HUES64 (cell line): ENCODE measurements at regions not wholly inside any gene's neighbourhood (a gene's known extent, or its start where the extent isn't known, plus 50 kb on each side); places are given as distances from the start of the nearest gene placed in this dataset.
"Not testable (repeated sequence)": the region's sequence is repeated elsewhere in the genome, so short reads cannot be mapped to it uniquely, and the experiment has no call there.

Experiments used
- H3K27ac ChIP-seq: 2 replicates; pipeline ENCODE4 v1.7.0; 2013; ENCODE audit warnings: low read depth, low read length, inconsistent platforms
- H3K27me3 ChIP-seq: 2 replicates; pipeline ENCODE4 v1.6.1; 2013; ENCODE audit warnings: mild to moderate bottlenecking, low read length; ENCODE audit not compliant: insufficient read depth
- H3K36me3 ChIP-seq: 2 replicates; pipeline ENCODE4 v1.6.1; 2013; ENCODE audit warnings: mild to moderate bottlenecking, low read length; ENCODE audit not compliant: insufficient read depth
- H3K4me1 ChIP-seq: 2 replicates; pipeline ENCODE4 v1.6.1; 2013; ENCODE audit warnings: mild to moderate bottlenecking, low read length, moderate library complexity; ENCODE audit not compliant: insufficient read depth
- H3K4me3 ChIP-seq: 2 replicates; pipeline ENCODE4 v1.5.1; 2013; ENCODE audit warnings: mild to moderate bottlenecking, low read length, moderate library complexity
- H3K9ac ChIP-seq: 2 replicates; pipeline ENCODE4 v1.6.1; 2013; ENCODE audit warnings: mild to moderate bottlenecking, low read depth, low read length
- H3K9me3 ChIP-seq: 2 replicates; pipeline ENCODE4 v1.6.1; 2013; ENCODE audit warnings: low read depth, low read length; ENCODE audit not compliant: insufficient read depth
- WGBS: fragments of 150-250, 120-280 bp; methylation state at CpG from one replicate; pipeline ENCODE4 v1.1.7; 2013; ENCODE audit warnings: missing lambda C conversion rate; 5-methylcytosine and 5-hydroxymethylcytosine counted together

- Histone ChIP-seq H3K4me1 (no peaks in the 10 kb centered on the region), H3K36me3 (no peaks in the 10 kb centered on the region), H3K9ac (no peak overlapping the region), H3K27ac (no peak overlapping the region), H3K9me3 (no peaks in the 10 kb centered on the region), H3K4me3 (no peak overlapping the region), H3K27me3 (no peaks in the 10 kb centered on the region)
- WGBS = 94% methylated on average over 9 of the region's 9 CpGs
Observed at GRCh38 chr6:137399881-137400443, 94.2 kb downstream of the OLIG3 start.

DNA sequence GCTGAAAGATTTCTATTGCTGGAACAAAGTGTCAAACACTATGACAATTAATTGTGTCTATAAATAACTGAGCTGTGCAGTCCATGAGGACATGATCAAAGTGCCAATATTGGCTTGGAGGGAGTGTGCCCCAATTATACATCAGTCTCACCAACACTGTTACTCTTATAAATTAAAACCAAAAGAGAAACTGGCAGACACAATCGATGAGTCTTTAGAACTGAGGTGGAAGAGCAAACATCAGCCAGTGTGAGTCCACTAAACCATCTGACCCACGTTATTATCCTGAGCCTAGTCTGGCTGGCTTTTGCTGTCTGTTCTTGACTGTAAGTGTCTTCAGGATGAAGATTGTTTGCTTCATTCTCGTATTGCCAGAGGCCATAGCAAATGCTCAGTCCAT, 98.9 kb downstream of the OLIG3 start:
- H3K27me3 ChIP-seq = peaks cover 9% of the 10 kb centered on the region; the same call in 1 of the 2 replicates
- no peaks in the 10 kb centered on the region for H3K36me3 ChIP-seq
- H3K4me1 ChIP-seq = no peaks in the 10 kb centered on the region
- no peak overlapping the region for H3K9ac ChIP-seq
- H3K9me3 ChIP-seq = no peaks in the 10 kb centered on the region
- no peak overlapping the region for H3K27ac ChIP-seq
- 87% methylated on average over 3 of the region's 3 CpGs for WGBS
- H3K4me3 ChIP-seq = no peak overlapping the region

DNA sequence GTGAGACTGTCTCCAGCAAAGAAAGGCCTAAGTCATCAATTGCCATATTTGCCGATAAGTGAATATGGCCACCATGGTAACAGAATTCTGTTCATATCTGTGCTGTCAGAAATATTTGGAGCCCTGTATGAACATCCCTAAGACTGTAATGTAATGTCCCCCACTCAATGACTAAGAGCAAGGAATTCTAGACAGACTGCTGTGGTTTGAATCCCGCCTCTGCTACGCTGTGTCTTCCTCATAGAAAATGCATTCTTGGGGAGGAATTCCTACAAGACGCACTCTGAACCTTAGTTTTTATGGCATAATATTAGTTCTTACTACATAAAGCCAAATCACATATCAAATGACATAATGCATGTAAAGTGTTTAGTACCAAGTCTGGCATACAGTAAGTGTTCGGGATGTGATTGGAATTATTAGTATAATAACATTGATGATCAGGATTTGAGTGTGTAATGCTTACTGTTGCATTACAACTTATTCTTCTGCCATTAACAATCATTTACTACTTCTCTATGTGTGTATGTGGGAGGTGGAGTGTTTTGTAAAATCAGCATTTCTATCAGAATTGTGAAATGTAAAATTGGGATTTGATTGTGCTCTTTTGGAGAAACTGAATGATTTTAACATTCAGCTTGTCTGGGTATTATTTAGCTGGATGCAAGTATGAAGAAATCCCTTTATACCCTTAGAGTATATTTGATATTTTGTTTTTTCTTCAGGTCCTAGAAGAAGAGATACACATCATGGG, 103.0 kb downstream of the OLIG3 start:
- 100% methylated on average over 4 of the region's 5 CpGs for WGBS
- Histone ChIP-seq H3K4me1 (no peaks in the 10 kb centered on the region), H3K27me3 (peaks cover 49% of the 10 kb centered on the region), H3K36me3 (no peaks in the 10 kb centered on the region), H3K9ac (no peak overlapping the region), H3K4me3 (no peak overlapping the region), H3K27ac (no peak overlapping the region), H3K9me3 (no peaks in the 10 kb centered on the region)

DNA sequence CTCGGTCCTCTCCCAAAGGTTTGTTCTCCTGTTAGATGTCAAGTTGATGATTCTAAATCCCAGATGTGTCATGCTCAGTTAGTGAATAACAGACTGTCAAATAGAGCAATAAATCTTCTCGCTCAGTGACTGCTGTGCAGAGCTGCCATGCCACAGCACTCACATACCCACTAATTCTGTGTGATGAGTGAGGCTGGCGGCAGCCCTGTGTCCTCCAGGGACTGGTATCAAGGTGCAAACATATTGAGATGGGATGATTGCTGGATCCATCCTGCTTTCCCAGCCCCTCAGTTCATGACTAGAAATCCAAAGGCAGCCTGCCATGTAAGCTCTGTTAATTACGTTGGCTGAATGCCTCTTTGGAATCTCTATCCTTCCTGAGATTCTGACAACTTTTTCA, 103.9 kb downstream of the OLIG3 start:
- Histone ChIP-seq H3K27me3 (peaks cover 58% of the 10 kb centered on the region), H3K27ac (no peak overlapping the region), H3K4me1 (no peaks in the 10 kb centered on the region), H3K9me3 (no peaks in the 10 kb centered on the region), H3K36me3 (no peaks in the 10 kb centered on the region), H3K4me3 (no peak overlapping the region), H3K9ac (no peak overlapping the region)
- WGBS = 94% methylated on average over 3 of the region's 4 CpGs

GRCh38 chr6:137389150-137389704, 105.0 kb downstream of the OLIG3 start:
- H3K9ac ChIP-seq = no peak overlapping the region
- no peaks in the 10 kb centered on the region for H3K4me1 ChIP-seq
- H3K27me3 ChIP-seq = peaks cover 68% of the 10 kb centered on the region
- H3K27ac ChIP-seq = no peak overlapping the region
- no peaks in the 10 kb centered on the region for H3K36me3 ChIP-seq
- no peaks in the 10 kb centered on the region for H3K9me3 ChIP-seq
- 70% methylated on average over 6 of the region's 6 CpGs for WGBS
- no peak overlapping the region for H3K4me3 ChIP-seq

DNA sequence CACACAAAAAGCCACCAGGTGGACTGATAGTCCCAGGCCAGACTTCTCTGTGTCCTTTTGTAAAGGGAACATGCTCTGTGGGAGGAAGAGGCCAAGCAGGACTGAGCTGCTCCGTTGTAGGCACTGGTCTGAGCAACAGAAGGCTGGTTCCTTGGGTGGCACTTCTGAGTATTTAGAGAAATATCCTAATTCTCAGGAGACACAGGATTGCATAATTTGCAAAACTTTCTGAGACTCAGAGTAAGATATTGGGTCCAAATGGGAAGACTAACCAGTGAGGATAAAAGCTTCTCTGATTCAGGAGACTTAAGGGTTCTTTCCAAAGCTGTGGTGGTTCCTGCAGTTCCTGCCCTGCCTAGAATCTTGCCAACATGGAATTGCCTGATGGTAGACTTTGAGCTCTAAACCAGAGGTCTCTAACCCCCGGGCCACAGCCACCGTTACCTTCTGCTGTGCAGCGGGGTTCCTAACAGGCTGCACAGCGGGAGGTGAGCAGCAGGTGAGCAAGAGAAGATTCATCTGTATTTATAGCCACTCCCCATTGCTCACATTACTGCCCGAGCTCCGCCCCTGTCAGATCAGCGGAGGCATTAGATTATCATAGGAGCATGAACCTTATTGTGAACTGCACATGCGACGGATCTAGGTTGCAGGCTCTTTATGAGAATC, 107.0 kb downstream of the OLIG3 start:
- Histone ChIP-seq H3K9me3 (no peaks in the 10 kb centered on the region), H3K4me1 (no peaks in the 10 kb centered on the region), H3K27me3 (peaks cover 71% of the 10 kb centered on the region), H3K9ac (no peak overlapping the region), H3K27ac (no peak overlapping the region), H3K4me3 (no peak overlapping the region), H3K36me3 (no peaks in the 10 kb centered on the region)
- 59% methylated on average over 10 of the region's 10 CpGs for WGBS

DNA sequence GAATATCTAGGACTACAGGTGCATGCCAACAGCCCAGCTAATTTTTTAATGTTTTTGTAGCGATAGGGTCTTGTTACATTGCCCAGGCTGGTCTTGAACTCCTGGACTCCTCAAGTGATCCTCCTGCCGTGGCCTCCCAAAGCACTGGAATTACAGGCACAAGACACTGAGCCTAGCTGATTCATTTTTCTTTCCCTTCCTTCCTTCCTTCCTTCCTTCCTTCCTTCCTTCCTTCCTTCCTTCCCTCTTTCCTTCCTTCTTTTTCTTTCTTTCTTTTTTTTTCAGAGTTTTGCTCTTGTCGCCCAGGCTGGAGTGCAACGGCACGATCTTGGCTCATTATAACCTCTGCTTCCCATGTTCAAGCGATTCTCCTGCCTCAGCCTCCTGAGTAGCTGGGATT, 110.9 kb downstream of the OLIG3 start:
- peaks cover 44% of the 10 kb centered on the region for H3K27me3 ChIP-seq
- not testable (repeated sequence) for H3K27ac ChIP-seq

DNA sequence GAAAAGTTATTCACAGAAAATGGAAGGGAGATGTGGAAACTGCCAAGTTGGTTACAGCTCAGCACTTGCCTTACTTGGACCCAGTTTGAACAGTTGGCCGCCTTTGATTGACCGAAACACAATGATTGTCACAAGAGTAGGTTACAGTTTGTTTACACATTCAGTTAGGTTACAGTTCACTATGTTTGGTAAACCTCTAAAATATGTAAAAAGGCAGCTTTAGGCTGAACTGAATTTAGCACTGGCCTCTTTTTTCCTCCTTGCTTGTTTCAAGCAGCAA, 116.2 kb downstream of the OLIG3 start:
- no peak overlapping the region for H3K9ac ChIP-seq
- no peaks in the 10 kb centered on the region for H3K36me3 ChIP-seq
- WGBS = 93% methylated on average over 2 of the region's 2 CpGs
- H3K4me1 ChIP-seq = no peaks in the 10 kb centered on the region
- H3K4me3 ChIP-seq = no peak overlapping the region
- H3K27ac ChIP-seq = no peak overlapping the region
- H3K9me3 ChIP-seq = no peaks in the 10 kb centered on the region
- 0 out of 2 replicates have a peak, but pooled peaks cover 3% of the 10 kb centered on the region for H3K27me3 ChIP-seq

More for the DNA sequence above, 110.9 kb downstream of the OLIG3 start:
- H3K9ac ChIP-seq, H3K9me3 ChIP-seq, H3K4me3 ChIP-seq, H3K4me1 ChIP-seq, H3K36me3 ChIP-seq: not testable (repeated sequence)
- 96% methylated on average over 6 of the region's 6 CpGs for WGBS

DNA sequence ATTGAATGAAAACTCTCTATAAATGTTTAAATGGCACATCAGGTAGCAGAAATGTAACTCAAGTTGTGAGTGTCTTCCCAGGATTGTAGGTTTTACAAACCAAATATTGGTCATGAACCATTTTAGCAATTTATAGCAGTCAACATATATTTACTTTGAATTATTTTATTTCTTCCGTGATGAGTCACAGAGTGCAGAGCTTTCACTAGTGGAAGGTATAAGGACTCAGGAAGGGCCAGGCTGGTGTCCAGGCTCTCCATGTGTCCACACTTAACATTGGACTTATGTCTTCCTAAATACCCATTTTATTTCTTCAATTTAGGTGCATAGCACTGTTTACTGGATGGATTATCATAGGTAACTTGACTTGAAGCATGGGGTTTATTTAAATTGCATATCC, 120.9 kb downstream of the OLIG3 start:
- Histone ChIP-seq H3K36me3 (no peaks in the 10 kb centered on the region), H3K4me3 (no peak overlapping the region), H3K27me3 (no peaks in the 10 kb centered on the region), H3K27ac (no peak overlapping the region), H3K9ac (no peak overlapping the region), H3K4me1 (peaks cover 11% of the 10 kb centered on the region), H3K9me3 (no peaks in the 10 kb centered on the region)
- 100% methylated on average over 1 of the region's 1 CpG for WGBS

- Histone ChIP-seq H3K27ac (no peak overlapping the region), H3K4me3 (no peak overlapping the region), H3K4me1 (peaks cover 11% of the 10 kb centered on the region), H3K9ac (no peak overlapping the region), H3K9me3 (no peaks in the 10 kb centered on the region), H3K27me3 (no peaks in the 10 kb centered on the region), H3K36me3 (no peaks in the 10 kb centered on the region)
- 99% methylated on average over 2 of the region's 2 CpGs for WGBS
Observed at GRCh38 chr6:137372532-137372931, 121.7 kb downstream of the OLIG3 start.

GRCh38 chr6:137371634-137372016, 122.6 kb downstream of the OLIG3 start:
- H3K9ac ChIP-seq = no peak overlapping the region
- H3K4me3 ChIP-seq = no peak overlapping the region
- H3K27me3 ChIP-seq = no peaks in the 10 kb centered on the region
- H3K36me3 ChIP-seq = no peaks in the 10 kb centered on the region
- H3K9me3 ChIP-seq = no peaks in the 10 kb centered on the region
- no peak overlapping the region for H3K27ac ChIP-seq
- whole genome bisulfite sequencing = 89% methylated on average over 3 of the region's 4 CpGs
- peaks cover 11% of the 10 kb centered on the region for H3K4me1 ChIP-seq
